ENCODE measurements at regions not wholly inside any gene's neighbourhood (a gene's known extent, or its start where the extent isn't known, plus 50 kb on each side); places are given as distances from the start of the nearest gene placed in this dataset.

- DNase-seq = no peak
- 82 to 87% (median 83%) methylated on average over 4 of the region's 4 CpGs for WGBS, 3 donors
- Histone ChIP-seq H3K9me3 (peaks cover 0 to 4% of the 10 kb centered on the region in 2 donors), H3K36me3 (no peaks in the 10 kb centered on the region), H3K4me1 (ENCODE audit: insufficient read depth) (no peaks in the 10 kb centered on the region), H3K27me3 (no peaks in the 10 kb centered on the region), H3K4me3 (no peak overlapping the region), H3K27ac (no peak overlapping the region)
- intact Hi-C loops (cut with DNase I) = no loop called here
- no peak for TF ChIP-seq EP300 (IDR thresholded peaks at IDR 0.05)
- no peak for TF ChIP-seq POLR2A (IDR thresholded peaks at IDR 0.05)
- TF ChIP-seq CTCF (IDR thresholded peaks at IDR 0.05) = no peak
Measured at GRCh38 chr2:53549497-53549896, 218.1 kb upstream of the CHAC2 start.

- Histone ChIP-seq H3K9me3 (no peaks in the 10 kb centered on the region), H3K4me3 (no peak overlapping the region), H3K27ac (no peak overlapping the region), H3K27me3 (no peaks in the 10 kb centered on the region), H3K36me3 (no peaks in the 10 kb centered on the region), H3K4me1 (ENCODE audit: insufficient read depth) (no peaks in the 10 kb centered on the region)
- intact Hi-C loops (cut with DNase I) = no loop called here
- TF ChIP-seq EP300 (IDR thresholded peaks at IDR 0.05) (no peak), CTCF (IDR thresholded peaks at IDR 0.05) (no peak), POLR2A (IDR thresholded peaks at IDR 0.05) (no peak)
- 68 to 76% (median 71%) methylated on average over 4 of the region's 4 CpGs for WGBS, 3 donors
- no peak for DNase-seq
Measured at GRCh38 chr2:53545604-53546003, 222.0 kb upstream of the CHAC2 start.

GRCh38 chr2:53544871-53545558 is 222.6 kb upstream of the CHAC2 start:
- DNase-seq = no peak
- Histone ChIP-seq H3K27ac (no peak overlapping the region), H3K4me1 (ENCODE audit: insufficient read depth) (no peaks in the 10 kb centered on the region)

GRCh38 chr2:53543083-53543482 is 224.5 kb upstream of the CHAC2 start:
- no peaks in the 10 kb centered on the region for H3K4me1 ChIP-seq (ENCODE audit: insufficient read depth)
- WGBS, 3 donors = 79 to 90% (median 79%) methylated on average over 1 of the region's 1 CpG
- H3K27me3 ChIP-seq = no peaks in the 10 kb centered on the region
- no peak overlapping the region for H3K27ac ChIP-seq
- no peaks in the 10 kb centered on the region for H3K9me3 ChIP-seq
- intact Hi-C loops (cut with DNase I) = no loop called here
- H3K36me3 ChIP-seq = no peaks in the 10 kb centered on the region
- no peak for DNase-seq
- TF ChIP-seq CTCF (IDR thresholded peaks at IDR 0.05) (no peak), POLR2A (IDR thresholded peaks at IDR 0.05) (no peak), EP300 (IDR thresholded peaks at IDR 0.05) (no peak)
- H3K4me3 ChIP-seq = no peak overlapping the region

More at GRCh38 chr2:53544871-53545558, 222.6 kb upstream of the CHAC2 start:
- TF ChIP-seq POLR2A (IDR thresholded peaks at IDR 0.05) (no peak), EP300 (IDR thresholded peaks at IDR 0.05) (no peak), CTCF (IDR thresholded peaks at IDR 0.05) (no peak)
- intact Hi-C loops (cut with DNase I) = no loop called here
- no peaks in the 10 kb centered on the region for H3K9me3 ChIP-seq
- no peaks in the 10 kb centered on the region for H3K27me3 ChIP-seq
- 55 to 79% (median 62%) methylated on average over 7 of the region's 7 CpGs for WGBS, 3 donors
- H3K4me3 ChIP-seq = no peak overlapping the region
- H3K36me3 ChIP-seq = no peaks in the 10 kb centered on the region
